Naive thymus-derived CD8-positive, alpha-beta T cell (primary cell): ENCODE measurements at regions not wholly inside any gene's neighbourhood (a gene's known extent, or its start where the extent isn't known, plus 50 kb on each side); places are given as distances from the start of the nearest gene placed in this dataset.
"Not testable (repeated sequence)": the region's sequence is repeated elsewhere in the genome, so short reads cannot be mapped to it uniquely, and the experiment has no call there.

ENCODE experiments used
- ATAC-seq, 2 donors: fragments of 150-1000 bp; cut with Tn5 transposase in 1 of 2; sonication (Bioruptor Pico), chemical (Tn5 transposase) in 1 of 2; 1 replicate in 1 of 2; 2 replicates in 1 of 2; pipeline ENCODE4 v1.10.0; 2021; ENCODE audit warnings: mild to moderate bottlenecking in 2 of 2, moderate library complexity in 2 of 2
- POLR2A ChIA-PET: fragments of 350-600 bp; sonication (Branson Sonifier 250); formaldehyde crosslinking; loops from one replicate; lab custom pipeline; 2021; ENCODE audit warnings: antibody characterized with exemption; lab: Charles Lee
- DNase-seq, 10 donors: peaks; one replicate each; pipeline versions ENCODE4 v3.0.0 to v3.0.0-alpha.2; 2020 to 2022
- H3K27ac Mint-ChIP-seq, 10 donors: one replicate each; pipeline ENCODE4 v1.8.0; 2020 to 2022; ENCODE audit warnings: mild to moderate bottlenecking in 10 of 10, mixed read lengths in 10 of 10, moderate library complexity in 4 of 10, inconsistent platforms in 1 of 10
- H3K27me3 Mint-ChIP-seq, 5 donors: one replicate each; pipeline ENCODE4 v1.8.0; 2021 to 2022; ENCODE audit warnings: mixed read lengths in 5 of 5
- H3K36me3 Mint-ChIP-seq, 3 donors: one replicate each; pipeline ENCODE4 v1.8.0; 2020 to 2022; ENCODE audit warnings: mixed read lengths in 3 of 3, mild to moderate bottlenecking in 2 of 3, inconsistent platforms in 1 of 3
- H3K4me1 Mint-ChIP-seq, 4 donors: one replicate each; pipeline ENCODE4 v1.8.0; 2021 to 2022; ENCODE audit warnings: mixed read lengths in 4 of 4
- H3K4me3 Mint-ChIP-seq, 10 donors: one replicate each; pipeline ENCODE4 v1.8.0; 2020 to 2022; ENCODE audit warnings: mild to moderate bottlenecking in 10 of 10, mixed read lengths in 10 of 10, moderate library complexity in 6 of 10, inconsistent platforms in 1 of 10
- H3K9me3 Mint-ChIP-seq, 9 donors: one replicate each; pipeline ENCODE4 v1.8.0; 2020 to 2022; ENCODE audit warnings: mixed read lengths in 9 of 9, mild to moderate bottlenecking in 3 of 9, inconsistent platforms in 1 of 9, moderate library complexity in 1 of 9

DNA sequence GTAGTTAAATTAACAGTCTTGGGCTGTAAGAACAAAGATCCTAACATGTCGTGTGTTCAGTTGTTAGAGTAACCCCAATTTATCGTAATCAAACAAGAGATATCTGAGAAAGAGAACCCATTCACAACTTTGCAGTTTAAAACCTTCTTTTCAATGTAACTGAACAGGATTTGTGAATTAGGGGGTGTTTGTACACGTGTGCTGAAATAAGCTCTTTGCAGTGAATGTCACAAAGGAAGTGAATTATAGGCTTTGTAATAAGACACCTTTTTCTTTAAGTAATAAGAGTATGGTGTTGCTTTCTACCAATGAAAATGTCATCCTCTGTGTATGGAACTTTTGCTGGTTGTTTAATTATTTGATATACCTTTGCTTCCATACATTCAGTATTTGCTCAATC, 114.0 kb downstream of the ALX1 start:
- no peak for ATAC-seq
- Mint-ChIP-seq H3K9me3 (peaks cover 0 to 23% (median 0%) of the 10 kb centered on the region in 9 donors), H3K36me3 (no peaks in the 10 kb centered on the region), H3K4me1 (no peaks in the 10 kb centered on the region), H3K27me3 (no peaks in the 10 kb centered on the region), H3K27ac (no peak overlapping the region), H3K4me3 (no peak overlapping the region)
- no peak for DNase-seq
- POLR2A ChIA-PET = no interaction called here

GRCh38 chr12:85394809-85395208, 114.8 kb downstream of the ALX1 start:
- Mint-ChIP-seq H3K4me3 (no peak overlapping the region), H3K27ac (no peak overlapping the region), H3K4me1 (no peaks in the 10 kb centered on the region), H3K36me3 (no peaks in the 10 kb centered on the region), H3K27me3 (no peaks in the 10 kb centered on the region), H3K9me3 (peaks cover 0 to 22% (median 0%) of the 10 kb centered on the region in 9 donors)
- ATAC-seq (no peak), DNase-seq (no peak)
- POLR2A ChIA-PET = no interaction called here

DNA sequence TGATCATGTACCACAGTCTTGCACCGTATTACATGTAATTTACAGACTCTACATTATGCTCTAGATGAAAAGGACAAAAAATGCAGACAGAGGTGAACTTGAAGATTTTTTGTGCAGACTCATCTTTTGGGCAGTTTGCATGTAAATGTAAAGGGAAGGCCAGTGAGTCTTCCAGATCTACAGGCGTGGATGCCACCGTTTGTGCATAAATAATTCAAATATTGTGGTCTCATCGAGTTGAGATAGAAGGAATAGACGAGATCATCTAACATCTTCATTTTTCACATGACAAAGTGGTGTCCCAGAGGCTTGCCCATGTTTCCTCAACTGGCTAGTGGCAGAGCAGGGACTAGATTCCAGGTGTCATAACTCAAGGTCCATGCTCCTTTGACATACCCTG, 125.2 kb downstream of the ALX1 start:
- peaks cover 0 to 2% (median 0%) of the 10 kb centered on the region in 5 donors for H3K27me3 Mint-ChIP-seq
- no peaks in the 10 kb centered on the region for H3K4me1 Mint-ChIP-seq
- H3K9me3 Mint-ChIP-seq = peaks cover 0 to 3% (median 0%) of the 10 kb centered on the region in 9 donors
- DNase-seq (no peak), ATAC-seq (no peak)
- no peak overlapping the region for H3K27ac Mint-ChIP-seq
- POLR2A ChIA-PET = no interaction called here
- no peak overlapping the region for H3K4me3 Mint-ChIP-seq
- no peaks in the 10 kb centered on the region for H3K36me3 Mint-ChIP-seq

DNA sequence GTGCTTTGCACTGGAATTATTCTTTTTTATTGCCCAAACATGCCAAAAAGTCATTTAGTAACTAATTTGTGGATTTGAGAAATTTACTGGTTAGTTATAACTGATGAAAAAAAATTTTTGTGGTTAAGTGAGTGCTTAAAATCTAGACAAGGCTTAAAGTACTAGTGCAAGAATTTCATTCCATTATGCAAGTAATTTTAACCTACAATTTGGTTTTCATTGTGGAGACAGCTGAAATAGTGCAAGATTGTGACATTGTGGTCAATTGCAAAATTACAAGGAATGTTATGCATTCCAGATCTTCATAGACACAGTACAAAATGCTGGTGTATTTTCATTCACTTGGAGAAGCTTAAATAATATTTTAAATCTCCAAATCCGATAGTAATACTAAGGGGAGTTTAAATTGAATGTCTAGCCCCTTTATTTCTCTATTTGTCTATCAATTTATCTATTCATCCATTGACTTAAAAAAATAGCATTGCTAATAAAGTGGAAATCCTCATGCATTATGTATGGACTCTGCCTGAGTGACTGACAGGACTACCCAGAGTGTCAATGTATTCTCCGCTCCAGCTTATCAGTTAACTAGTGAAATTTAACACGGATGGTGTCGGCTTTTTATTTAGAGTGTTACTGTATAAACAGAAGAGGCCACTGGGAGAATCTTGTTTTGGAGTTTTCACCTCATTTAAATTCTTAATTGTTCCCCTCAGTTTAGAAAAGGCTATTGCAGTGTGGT, 125.9 kb downstream of the ALX1 start:
- H3K27me3 Mint-ChIP-seq = peaks cover 0 to 2% (median 0%) of the 10 kb centered on the region in 5 donors
- POLR2A ChIA-PET = no interaction called here

DNA sequence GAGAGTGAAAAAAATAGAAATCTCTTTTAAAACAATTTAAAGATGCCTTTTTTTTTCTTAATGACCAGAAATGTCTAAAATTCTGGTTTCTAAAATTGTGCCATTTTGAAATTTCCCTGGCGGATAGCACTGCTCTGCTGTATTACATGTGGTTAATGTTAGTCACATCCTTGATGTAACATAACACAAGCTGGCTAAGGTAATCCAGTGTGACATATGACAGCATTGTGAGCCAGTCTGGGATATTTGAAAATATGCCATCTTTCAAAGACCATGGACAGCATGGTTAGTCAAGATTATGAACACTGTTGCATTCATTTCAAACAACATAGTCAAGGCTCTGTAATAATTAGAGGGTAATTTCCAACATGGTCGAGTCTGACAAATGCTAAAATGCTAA, 133.2 kb downstream of the ALX1 start:
- DNase-seq (no peak), ATAC-seq (no peak)
- H3K4me1 Mint-ChIP-seq = no peaks in the 10 kb centered on the region
- no peak overlapping the region for H3K4me3 Mint-ChIP-seq
- no peaks in the 10 kb centered on the region for H3K27me3 Mint-ChIP-seq
- peaks cover 0 to 5% (median 2%) of the 10 kb centered on the region in 9 donors for H3K9me3 Mint-ChIP-seq
- H3K27ac Mint-ChIP-seq = no peak overlapping the region
- H3K36me3 Mint-ChIP-seq = no peaks in the 10 kb centered on the region
- POLR2A ChIA-PET = no interaction called here

More for the DNA sequence above, 125.9 kb downstream of the ALX1 start:
- no peak overlapping the region for H3K4me3 Mint-ChIP-seq
- peaks cover 0 to 2% (median 0%) of the 10 kb centered on the region in 9 donors for H3K9me3 Mint-ChIP-seq
- H3K27ac Mint-ChIP-seq = no peak overlapping the region
- DNase-seq = no peak
- H3K36me3 Mint-ChIP-seq = no peaks in the 10 kb centered on the region
- no peak for ATAC-seq
- H3K4me1 Mint-ChIP-seq = no peaks in the 10 kb centered on the region

GRCh38 chr12:85422762-85423161, 142.7 kb downstream of the ALX1 start:
- Mint-ChIP-seq H3K4me1 (no peaks in the 10 kb centered on the region), H3K9me3 (peaks cover 0 to 2% (median 0%) of the 10 kb centered on the region in 9 donors), H3K27me3 (peaks cover 0 to 1% (median 0%) of the 10 kb centered on the region in 5 donors), H3K27ac (no peak overlapping the region), H3K4me3 (no peak overlapping the region), H3K36me3 (no peaks in the 10 kb centered on the region)
- POLR2A ChIA-PET = no interaction called here
- ATAC-seq = no peak
- DNase-seq = no peak

DNA sequence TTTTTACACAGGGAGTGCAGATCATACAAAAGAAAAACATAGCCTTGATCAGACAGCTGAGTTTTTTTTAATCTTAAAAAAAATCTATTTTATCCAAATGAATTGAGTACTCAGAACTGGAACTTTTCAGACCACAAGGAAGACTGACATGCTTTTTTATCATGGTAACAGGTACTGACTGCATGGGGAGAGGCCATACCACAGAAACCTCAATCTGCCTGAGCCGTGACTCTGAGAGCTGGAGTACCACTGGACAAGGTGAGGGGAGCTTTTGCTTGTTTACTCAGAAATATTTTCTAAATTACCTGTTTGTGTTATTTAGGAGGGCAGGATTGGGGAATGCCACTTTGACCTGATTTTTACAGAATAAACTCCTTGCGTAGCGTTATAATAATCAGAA, 143.9 kb downstream of the ALX1 start:
- H3K4me3 Mint-ChIP-seq = no peak overlapping the region
- H3K36me3 Mint-ChIP-seq = no peaks in the 10 kb centered on the region
- no peaks in the 10 kb centered on the region for H3K4me1 Mint-ChIP-seq
- H3K9me3 Mint-ChIP-seq = peaks cover 0 to 8% (median 0%) of the 10 kb centered on the region in 9 donors
- H3K27ac Mint-ChIP-seq = no peak overlapping the region
- ATAC-seq (no peak), DNase-seq (no peak)
- POLR2A ChIA-PET = no interaction called here
- peaks cover 0 to 1% (median 0%) of the 10 kb centered on the region in 5 donors for H3K27me3 Mint-ChIP-seq

GRCh38 chr12:85424581-85425348, 144.7 kb downstream of the ALX1 start:
- Mint-ChIP-seq H3K27me3 (peaks cover 0 to 1% (median 0%) of the 10 kb centered on the region in 5 donors), H3K27ac (no peak overlapping the region), H3K4me3 (no peak overlapping the region), H3K4me1 (no peaks in the 10 kb centered on the region), H3K36me3 (no peaks in the 10 kb centered on the region), H3K9me3 (peaks cover 0 to 8% (median 0%) of the 10 kb centered on the region in 9 donors)
- POLR2A ChIA-PET = no interaction called here
- DNase-seq = no peak
- no peak for ATAC-seq

- Mint-ChIP-seq H3K9me3 (peaks cover 0 to 8% (median 0%) of the 10 kb centered on the region in 9 donors), H3K27ac (no peak overlapping the region), H3K36me3 (no peaks in the 10 kb centered on the region), H3K4me3 (no peak overlapping the region), H3K4me1 (no peaks in the 10 kb centered on the region), H3K27me3 (peaks cover 0 to 1% (median 0%) of the 10 kb centered on the region in 5 donors)
- DNase-seq = no peak
- ATAC-seq = no peak
- POLR2A ChIA-PET = no interaction called here
Observed at GRCh38 chr12:85425349-85425612, 145.3 kb downstream of the ALX1 start.

GRCh38 chr12:85425926-85426325, 145.9 kb downstream of the ALX1 start:
- Mint-ChIP-seq H3K27me3 (peaks cover 0 to 1% (median 0%) of the 10 kb centered on the region in 5 donors), H3K4me1 (no peaks in the 10 kb centered on the region), H3K9me3 (peaks cover 0 to 8% (median 0%) of the 10 kb centered on the region in 9 donors), H3K27ac (no peak overlapping the region), H3K4me3 (no peak overlapping the region), H3K36me3 (no peaks in the 10 kb centered on the region)
- POLR2A ChIA-PET = no interaction called here
- ATAC-seq = no peak
- no peak for DNase-seq

- H3K9me3 Mint-ChIP-seq = peaks cover 0 to 10% (median 5%) of the 10 kb centered on the region in 9 donors
- ATAC-seq, H3K4me3 Mint-ChIP-seq, H3K27ac Mint-ChIP-seq, H3K36me3 Mint-ChIP-seq, H3K4me1 Mint-ChIP-seq, DNase-seq, POLR2A ChIA-PET, H3K27me3 Mint-ChIP-seq: not testable (repeated sequence)
Observed at GRCh38 chr12:85433148-85433547, 153.1 kb downstream of the ALX1 start.

DNA sequence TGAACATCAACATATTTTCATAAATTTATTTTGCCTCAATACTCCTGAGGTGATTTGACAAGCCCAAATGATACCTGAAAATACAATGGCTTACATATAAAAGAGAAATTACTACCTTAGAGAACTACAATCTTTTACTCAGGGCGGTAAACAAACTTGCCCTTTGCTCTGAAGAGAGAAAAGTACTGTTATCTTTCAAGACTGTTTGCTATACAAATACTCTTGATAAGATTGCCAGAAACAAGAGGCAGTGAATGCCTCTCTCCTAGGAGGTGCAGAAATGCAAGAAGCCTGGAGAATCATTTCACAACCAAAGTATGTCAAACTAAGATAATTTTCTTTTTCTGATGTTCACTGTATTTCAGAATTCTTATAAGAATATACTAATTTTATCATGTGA, 160.3 kb downstream of the ALX1 start:
- POLR2A ChIA-PET = no interaction called here
- H3K36me3 Mint-ChIP-seq = no peaks in the 10 kb centered on the region
- H3K4me3 Mint-ChIP-seq = no peak overlapping the region
- no peak for ATAC-seq
- no peaks in the 10 kb centered on the region for H3K4me1 Mint-ChIP-seq
- no peak overlapping the region for H3K27ac Mint-ChIP-seq
- H3K9me3 Mint-ChIP-seq = peaks cover 0 to 11% (median 2%) of the 10 kb centered on the region in 9 donors
- no peak for DNase-seq
- no peaks in the 10 kb centered on the region for H3K27me3 Mint-ChIP-seq

- Mint-ChIP-seq H3K27ac (no peak overlapping the region), H3K4me1 (no peaks in the 10 kb centered on the region), H3K36me3 (no peaks in the 10 kb centered on the region), H3K4me3 (no peak overlapping the region), H3K27me3 (no peaks in the 10 kb centered on the region), H3K9me3 (peaks cover 0 to 11% (median 0%) of the 10 kb centered on the region in 9 donors)
- ATAC-seq = no peak
- POLR2A ChIA-PET = no interaction called here
- no peak for DNase-seq
Observed at GRCh38 chr12:85441025-85441424, 161.0 kb downstream of the ALX1 start.
